Smooth muscle cell of the brain vasculature (primary cell): ENCODE measurements at regions not wholly inside any gene's neighbourhood (a gene's known extent, or its start where the extent isn't known, plus 50 kb on each side); places are given as distances from the start of the nearest gene placed in this dataset.

ENCODE experiments used
- DNase-seq: peaks from one replicate; pipeline ENCODE4 v3.0.0-alpha.2; 2012; ENCODE audit warnings: low read depth, low spot score

- DNase-seq: peak; percentile 72
Observed at GRCh38 chr2:118738524-118739308, 108.7 kb downstream of the EN1 start.

DNA sequence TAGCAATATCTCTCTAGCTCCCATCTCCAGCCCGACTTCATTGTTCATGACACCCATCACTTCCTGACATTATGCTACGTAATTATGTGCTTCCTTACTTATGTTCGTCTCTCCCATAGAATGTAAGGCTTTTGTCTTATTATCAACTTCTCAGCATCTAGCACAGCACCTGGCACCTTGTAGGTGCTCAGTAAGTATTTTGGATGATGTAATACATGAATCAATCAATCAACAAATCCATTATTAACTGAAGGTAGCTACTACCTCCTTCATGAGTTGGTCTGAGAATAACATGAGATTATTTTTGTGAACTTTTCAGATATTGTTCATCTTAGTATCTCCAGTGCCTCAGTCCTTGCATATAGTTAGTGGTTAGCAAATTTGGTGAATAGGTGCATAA, 109.3 kb downstream of the EN1 start:
- no peak for DNase-seq

DNA sequence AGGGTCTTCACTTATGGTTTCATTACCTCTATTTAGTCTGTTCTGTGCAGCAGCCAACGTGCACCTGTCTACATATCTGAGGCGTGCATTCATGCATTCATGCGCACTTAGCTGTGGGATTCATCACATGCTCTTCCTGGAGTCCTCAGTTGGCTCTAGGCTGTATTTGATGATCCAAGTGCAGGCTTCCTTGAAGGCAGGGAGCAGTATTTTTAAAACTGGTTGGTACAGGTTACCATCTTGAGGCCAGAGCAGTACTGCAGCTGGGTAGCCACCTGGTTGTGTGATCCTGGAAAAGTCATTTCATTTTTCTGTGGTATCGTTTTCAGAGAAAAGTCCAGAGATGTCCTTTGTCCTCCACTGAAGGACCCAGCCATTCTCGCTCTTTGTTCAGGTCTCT, 109.8 kb downstream of the EN1 start:
- DNase-seq: no peak

DNA sequence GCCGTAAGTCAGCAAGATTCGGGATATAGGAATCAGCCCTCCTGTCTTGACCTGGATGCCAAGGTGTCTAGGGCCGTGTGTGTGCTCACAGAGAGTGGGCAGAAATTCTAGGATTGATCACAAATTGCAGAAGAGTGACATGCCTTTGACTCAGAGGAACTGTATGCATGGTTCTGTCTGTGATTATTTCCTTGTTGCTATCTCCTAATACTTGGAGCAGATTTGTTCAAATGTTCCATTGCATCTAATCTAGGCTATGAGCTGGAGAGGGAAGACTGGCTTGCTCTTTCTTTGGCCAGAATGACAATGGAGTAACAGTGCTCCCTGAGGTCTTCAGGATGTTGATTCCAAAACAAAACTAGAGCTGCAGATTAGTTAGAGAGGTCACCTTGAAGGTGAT, 115.0 kb downstream of the EN1 start:
- DNase-seq: no peak

DNA sequence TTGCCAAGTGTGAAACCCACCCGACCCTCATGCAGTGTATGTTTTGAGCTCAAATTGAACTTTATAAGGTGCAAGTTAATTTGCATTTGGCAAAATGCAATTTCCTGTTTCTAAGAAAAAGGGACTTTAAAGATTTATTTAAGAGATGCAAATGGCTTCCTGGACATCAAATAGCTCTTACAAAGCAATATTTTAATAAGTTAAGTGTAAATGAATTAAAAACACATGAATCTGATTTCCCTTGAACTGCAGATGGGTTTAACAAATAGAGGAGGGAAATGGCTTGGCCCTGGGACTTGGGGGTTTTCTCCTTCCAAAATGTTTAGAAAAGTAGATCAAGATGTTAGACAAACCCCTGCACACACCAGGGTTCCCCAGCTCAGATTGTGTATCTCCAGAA, 116.0 kb downstream of the EN1 start:
- DNase-seq: no peak

DNA sequence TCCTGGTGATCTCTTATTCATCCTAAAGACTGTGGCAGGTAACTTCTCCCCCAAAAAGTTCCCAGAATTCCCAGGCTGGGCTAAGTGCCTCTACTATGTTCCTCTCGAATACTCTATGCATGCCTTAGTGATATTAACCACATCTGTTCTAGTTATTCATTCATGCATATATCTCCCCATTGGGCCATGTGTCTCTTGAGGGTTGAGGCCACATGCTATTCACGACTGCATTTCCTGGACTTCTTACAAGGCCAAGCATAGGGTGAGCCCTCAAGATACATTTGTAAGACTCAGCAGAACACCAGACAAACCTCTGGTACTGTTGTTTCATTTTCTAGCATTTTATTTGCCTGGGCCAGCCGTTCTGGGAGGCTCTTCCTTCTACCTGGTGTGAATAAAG, 117.0 kb downstream of the EN1 start:
- no peak for DNase-seq

- no peak for DNase-seq
Observed at GRCh38 chr2:118729760-118730159, 117.7 kb downstream of the EN1 start.

DNA sequence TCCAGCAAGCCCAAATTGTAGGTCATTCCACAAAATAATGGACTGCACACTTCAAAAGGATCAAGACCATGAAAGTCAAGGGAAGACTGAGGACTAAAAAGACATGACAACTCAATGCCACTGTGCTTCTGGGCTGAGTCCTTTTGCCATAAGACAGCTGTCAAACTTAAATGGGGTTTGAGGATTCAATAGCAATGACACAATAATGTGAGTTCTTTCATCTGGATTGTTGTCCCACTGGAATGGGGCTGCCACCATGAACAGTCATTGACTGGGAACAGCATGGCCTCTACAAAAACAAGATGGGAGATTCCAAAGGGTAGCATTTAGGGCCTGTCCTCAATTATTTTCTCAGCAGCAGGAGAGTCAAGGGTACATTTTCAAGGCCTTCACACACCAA, 118.5 kb downstream of the EN1 start:
- DNase-seq: no peak

DNA sequence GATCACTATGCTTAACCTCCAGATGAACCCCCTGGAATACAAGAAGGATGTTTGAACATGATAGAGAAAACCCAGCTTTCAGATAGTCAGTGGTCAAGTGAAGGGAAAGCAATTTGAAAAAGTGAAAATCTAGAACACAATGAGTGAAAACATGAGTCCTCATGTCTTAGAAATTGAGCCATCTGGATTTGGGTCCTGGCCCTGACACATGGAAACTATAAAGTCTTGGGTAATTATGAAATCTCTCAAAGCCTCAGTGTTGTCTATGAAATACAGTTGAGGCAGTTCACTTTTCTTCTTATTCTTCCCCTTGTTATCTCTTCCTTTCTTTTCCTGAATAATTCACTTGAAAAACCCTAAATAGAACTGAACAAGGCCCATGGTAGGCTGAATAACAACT, 120.6 kb downstream of the EN1 start:
- no peak for DNase-seq

GRCh38 chr2:118723394-118723793, 124.1 kb downstream of the EN1 start:
- no peak for DNase-seq

DNA sequence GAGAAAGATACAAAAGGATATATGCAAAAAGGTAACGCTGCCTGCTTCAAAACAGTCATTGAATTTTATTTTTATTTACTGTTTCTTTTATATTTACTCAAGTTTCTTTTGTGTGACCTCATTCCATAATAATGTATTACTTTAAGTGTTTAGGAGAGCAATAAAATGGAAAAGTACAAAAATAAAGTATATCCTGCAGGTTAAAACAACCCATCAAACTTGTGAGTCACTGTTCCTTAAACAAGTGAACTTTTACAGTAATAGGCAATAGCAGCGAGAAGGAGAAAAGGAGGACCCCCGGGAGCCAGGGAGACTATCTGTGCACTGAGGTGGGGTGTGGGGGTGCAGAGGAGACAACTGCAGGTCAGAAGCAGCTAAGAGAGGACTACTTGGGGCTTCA, 124.5 kb downstream of the EN1 start:
- no peak for DNase-seq

GRCh38 chr2:118721817-118722551, 125.5 kb downstream of the EN1 start:
- no peak for DNase-seq

DNA sequence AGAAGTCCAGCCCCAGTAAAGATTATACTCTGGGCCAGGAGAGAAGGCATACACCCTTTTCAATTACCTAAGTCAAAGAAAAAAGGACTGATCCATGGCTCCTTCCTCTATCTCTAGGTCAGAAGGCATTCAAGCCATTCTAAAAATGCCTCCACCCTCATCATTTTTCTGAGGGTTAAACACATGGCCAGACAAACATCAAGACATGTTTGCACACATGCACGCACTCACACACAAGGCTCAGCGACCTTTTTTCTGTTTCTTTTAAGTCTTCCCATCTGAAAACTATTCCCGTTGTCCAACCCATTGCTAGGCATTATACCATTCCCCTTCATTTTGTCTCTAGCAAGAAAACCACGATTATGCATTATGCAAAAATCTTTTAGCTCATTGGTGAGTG, 126.6 kb downstream of the EN1 start:
- no peak for DNase-seq

DNA sequence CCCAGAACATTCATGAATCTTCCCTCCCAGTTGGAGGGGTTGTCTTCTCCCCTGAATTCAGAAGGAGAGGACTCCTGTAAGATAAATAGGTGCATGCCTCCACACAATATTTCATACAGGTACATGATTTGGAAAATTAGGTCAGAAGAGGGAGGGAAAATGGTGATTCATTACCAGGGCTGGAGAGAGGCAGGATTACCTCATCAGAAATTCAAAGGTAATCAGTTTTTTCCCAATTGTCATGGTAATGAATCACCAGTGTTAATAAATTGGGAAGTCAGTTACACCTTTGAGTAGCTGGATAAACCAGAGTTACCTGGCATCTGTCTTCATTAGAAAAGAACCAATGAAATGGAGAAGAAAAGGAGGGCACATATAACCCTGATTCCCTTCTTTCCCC, 128.5 kb downstream of the EN1 start:
- DNase-seq: no peak

DNA sequence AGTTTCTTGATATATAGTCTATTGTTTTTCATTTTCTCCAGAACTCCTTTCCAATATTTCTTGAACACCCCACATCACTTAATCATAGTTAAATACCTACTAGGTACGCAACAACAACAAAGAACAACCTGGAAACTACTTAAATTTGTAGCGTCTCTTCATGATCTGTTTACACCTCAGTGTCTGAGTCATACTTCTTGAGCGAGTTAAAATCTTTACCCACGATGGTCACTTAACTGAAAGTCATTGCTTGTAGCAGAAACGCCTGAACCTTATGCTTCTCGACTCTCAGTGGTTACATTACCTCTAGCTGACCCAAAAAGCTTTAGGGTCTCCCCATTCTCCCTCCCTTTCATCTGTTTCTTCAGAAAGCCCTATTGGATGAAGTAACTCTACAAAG, 131.3 kb downstream of the EN1 start:
- no peak for DNase-seq

DNA sequence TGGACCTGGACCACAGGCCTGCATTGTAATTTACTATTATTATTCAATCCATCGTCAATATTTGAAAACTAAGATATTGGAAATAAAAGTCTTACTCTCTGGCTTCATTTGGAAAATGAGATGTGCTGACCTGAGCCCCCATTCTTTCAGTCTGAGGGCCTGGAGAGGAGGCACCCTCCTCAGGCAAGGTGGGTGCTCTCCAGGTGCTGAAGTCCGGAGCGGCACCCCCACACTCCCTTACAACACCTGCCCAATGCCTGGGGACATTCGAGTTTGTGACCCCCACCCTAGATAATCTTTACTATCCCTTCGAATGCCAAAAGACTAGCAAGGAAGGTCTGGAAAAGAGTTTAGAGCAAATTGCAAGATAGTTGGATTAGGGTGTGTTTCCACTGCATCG, 133.3 kb downstream of the EN1 start:
- DNase-seq: no peak

GRCh38 chr2:118711603-118712002, 135.8 kb downstream of the EN1 start:
- DNase-seq: no peak

GRCh38 chr2:118710481-118710880, 137.0 kb downstream of the EN1 start:
- DNase-seq: no peak

GRCh38 chr2:118709786-118710185, 137.7 kb downstream of the EN1 start:
- DNase-seq: no peak

- no peak for DNase-seq
Observed at GRCh38 chr2:118706844-118707243, 140.6 kb downstream of the EN1 start.

DNA sequence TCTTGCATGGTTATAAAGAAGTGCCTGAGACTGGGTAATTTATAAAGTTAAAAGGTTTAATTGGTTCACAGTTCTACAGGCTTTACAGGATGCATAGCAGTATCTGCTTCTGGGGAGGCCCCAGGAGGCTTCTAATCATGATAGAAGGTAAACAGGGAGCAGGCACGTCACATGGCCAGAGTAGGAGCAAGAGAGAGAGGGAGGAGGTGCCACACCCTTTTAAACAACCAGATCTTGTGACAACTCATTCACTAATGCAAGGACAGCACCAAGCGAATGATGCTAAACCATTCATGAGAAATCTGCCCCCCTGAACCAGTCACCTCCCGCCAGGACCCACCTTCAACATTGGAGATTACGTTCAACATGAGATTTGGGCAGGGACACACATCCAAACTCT, 141.1 kb downstream of the EN1 start:
- DNase-seq: no peak

- no peak for DNase-seq
Observed at GRCh38 chr2:118705032-118705431, 142.4 kb downstream of the EN1 start.

DNA sequence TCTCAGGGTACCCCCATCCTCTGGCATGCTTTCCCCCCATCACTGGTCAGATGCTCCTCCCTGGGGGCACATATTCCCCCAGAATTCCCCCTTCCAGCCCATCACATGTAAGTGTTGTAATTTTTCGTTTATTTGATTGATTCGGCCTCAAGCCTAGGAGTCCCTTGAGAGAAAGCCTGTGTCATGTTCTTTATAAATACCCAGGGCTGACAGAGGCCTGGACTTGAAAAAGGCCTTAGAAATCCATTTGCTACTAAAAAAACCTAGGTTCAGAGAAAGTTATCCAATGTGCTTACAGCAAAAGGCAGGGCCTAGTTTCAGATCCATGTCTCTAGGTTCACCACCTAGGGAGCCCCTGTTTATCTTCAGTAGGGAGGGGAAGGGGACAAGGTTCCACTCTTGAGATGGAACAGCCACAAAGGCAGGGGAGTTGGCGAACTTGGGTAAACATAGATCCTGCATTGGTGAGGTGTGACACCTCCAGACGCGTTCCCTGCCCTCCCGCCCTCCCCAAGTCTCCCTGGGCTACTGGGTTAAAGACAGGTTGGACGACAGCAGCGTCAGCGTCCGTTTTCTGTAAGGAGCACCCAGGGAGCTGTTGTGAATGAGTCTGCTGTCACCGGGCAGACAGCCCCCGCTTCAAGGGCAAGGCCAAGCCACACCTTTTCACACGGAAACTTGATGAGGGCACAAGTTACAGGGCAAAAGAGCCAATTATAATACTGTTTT, 147.8 kb downstream of the EN1 start:
- no peak for DNase-seq
